Natural killer cell (primary cell): ENCODE measurements at regions not wholly inside any gene's neighbourhood (a gene's known extent, or its start where the extent isn't known, plus 50 kb on each side); places are given as distances from the start of the nearest gene placed in this dataset.
A peak's percentile ranks its signal among the peaks of the same experiment; 100 is the strongest.

Experiments
- ATAC-seq, 3 donors: fragments of 150-1000 bp in 2 of 3; fragments of 200-7000 bp in 1 of 3; cut with Tn5 transposase; 1 replicate in 1 of 3; 2 replicates in 2 of 3; pipeline ENCODE4 v1.10.0; 2021; ENCODE audit warnings: mild to moderate bottlenecking in 2 of 3, moderate library complexity in 2 of 3
- DNase-seq, 2 donors: peaks; one replicate each; pipeline versions ENCODE4 v3.0.0 to v3.0.0-alpha.2; 2013 to 2021; ENCODE audit warnings: mixed read lengths in 1 of 2
- H3K27ac ChIP-seq: one replicate; pipeline ENCODE4 v1.5.1; 2013; ENCODE audit warnings: mild to moderate bottlenecking, low read length
- H3K27me3 ChIP-seq: one replicate; pipeline ENCODE4 v1.6.1; 2013; ENCODE audit warnings: low read length; ENCODE audit not compliant: control insufficient read depth, insufficient read depth
- H3K36me3 ChIP-seq: one replicate; pipeline ENCODE4 v1.6.1; 2013; ENCODE audit warnings: low read length; ENCODE audit not compliant: control insufficient read depth, insufficient read depth
- H3K4me1 ChIP-seq: one replicate; pipeline ENCODE4 v1.6.1; 2013; ENCODE audit warnings: low read length; ENCODE audit not compliant: control insufficient read depth, insufficient read depth
- H3K4me3 ChIP-seq: one replicate; pipeline ENCODE4 v1.5.1; 2013; ENCODE audit warnings: low read length
- H3K9me3 ChIP-seq: one replicate; pipeline ENCODE4 v1.6.1; 2013; ENCODE audit warnings: low read length; ENCODE audit not compliant: control insufficient read depth, insufficient read depth
- H3K27ac Mint-ChIP-seq, 2 donors: one replicate each; pipeline ENCODE4 v1.8.0; 2022; ENCODE audit warnings: mild to moderate bottlenecking in 2 of 2, mixed read lengths in 2 of 2, moderate library complexity in 1 of 2
- H3K27me3 Mint-ChIP-seq, 2 donors: one replicate each; pipeline ENCODE4 v1.8.0; 2022; ENCODE audit warnings: low read depth in 2 of 2, mixed read lengths in 2 of 2
- H3K36me3 Mint-ChIP-seq: one replicate; pipeline ENCODE4 v1.8.0; 2022; ENCODE audit warnings: mixed read lengths
- H3K4me1 Mint-ChIP-seq, 2 donors: one replicate each; pipeline ENCODE4 v1.8.0; 2022; ENCODE audit warnings: mixed read lengths in 2 of 2
- H3K4me3 Mint-ChIP-seq: one replicate; pipeline ENCODE4 v1.8.0; 2022; ENCODE audit warnings: mild to moderate bottlenecking, moderate library complexity, mixed read lengths
- H3K9me3 Mint-ChIP-seq, 2 donors: one replicate each; pipeline ENCODE4 v1.8.0; 2022; ENCODE audit warnings: mixed read lengths in 2 of 2
- WGBS: methylation state at CpG from one replicate; pipeline ENCODE4 v1.1.7; 2013; ENCODE audit warnings: missing lambda C conversion rate; ENCODE audit not compliant: insufficient coverage; 5-methylcytosine and 5-hydroxymethylcytosine counted together
- intact Hi-C: fragments of 100-400 bp; cut with micrococcal nuclease; formaldehyde crosslinking; loops from one replicate; pipeline ENCODE4 v1.14.2; 2022
- TF ChIP-seq, protein P1 (sequence below): fragments of 200-600 bp; IDR thresholded peaks from one replicate; pipeline ENCODE4 v1.8.0; 2022; ENCODE audit warnings: antibody characterized with exemption

DNA sequence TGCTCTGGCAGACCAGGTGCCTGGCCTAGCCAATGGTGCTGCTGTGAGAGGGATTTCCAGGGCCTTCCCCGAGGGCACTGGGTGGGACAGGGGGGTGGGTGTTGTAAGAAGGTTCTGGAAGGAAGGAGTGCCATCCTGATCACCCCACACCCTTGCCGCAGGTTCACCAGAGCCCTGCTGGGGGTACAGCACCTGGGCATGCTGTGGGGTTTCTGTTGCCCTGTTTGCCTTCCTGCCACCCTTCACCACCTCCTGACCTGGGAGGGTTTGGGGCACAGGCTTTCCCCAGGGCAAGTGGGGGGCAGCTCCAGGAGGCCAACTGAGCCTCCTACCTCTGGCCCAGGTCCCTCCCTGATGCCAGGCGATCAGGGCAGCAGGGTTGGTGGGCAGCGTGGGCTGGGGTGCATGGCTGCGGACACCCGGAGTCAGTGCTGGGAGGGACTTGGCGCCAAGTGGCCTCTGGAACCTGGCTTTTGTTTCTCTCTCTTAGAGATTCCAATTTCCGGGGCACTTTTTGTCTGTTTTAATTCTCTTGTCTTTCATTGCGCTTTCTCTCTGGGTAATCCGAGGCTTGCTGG is 318.8 kb downstream of the PTPRU start:
- DNase-seq (no peak), ATAC-seq (no peak)
- Mint-ChIP-seq H3K4me3 (no peak overlapping the region), H3K27me3 (no peaks in the 10 kb centered on the region), H3K9me3 (no peaks in the 10 kb centered on the region), H3K27ac (no peak overlapping the region), H3K4me1 (no peaks in the 10 kb centered on the region), H3K36me3 (no peaks in the 10 kb centered on the region)
- intact Hi-C loops = no loop called here
- WGBS = 53% methylated on average over 10 of the region's 10 CpGs
- TF ChIP-seq, protein P1, sequence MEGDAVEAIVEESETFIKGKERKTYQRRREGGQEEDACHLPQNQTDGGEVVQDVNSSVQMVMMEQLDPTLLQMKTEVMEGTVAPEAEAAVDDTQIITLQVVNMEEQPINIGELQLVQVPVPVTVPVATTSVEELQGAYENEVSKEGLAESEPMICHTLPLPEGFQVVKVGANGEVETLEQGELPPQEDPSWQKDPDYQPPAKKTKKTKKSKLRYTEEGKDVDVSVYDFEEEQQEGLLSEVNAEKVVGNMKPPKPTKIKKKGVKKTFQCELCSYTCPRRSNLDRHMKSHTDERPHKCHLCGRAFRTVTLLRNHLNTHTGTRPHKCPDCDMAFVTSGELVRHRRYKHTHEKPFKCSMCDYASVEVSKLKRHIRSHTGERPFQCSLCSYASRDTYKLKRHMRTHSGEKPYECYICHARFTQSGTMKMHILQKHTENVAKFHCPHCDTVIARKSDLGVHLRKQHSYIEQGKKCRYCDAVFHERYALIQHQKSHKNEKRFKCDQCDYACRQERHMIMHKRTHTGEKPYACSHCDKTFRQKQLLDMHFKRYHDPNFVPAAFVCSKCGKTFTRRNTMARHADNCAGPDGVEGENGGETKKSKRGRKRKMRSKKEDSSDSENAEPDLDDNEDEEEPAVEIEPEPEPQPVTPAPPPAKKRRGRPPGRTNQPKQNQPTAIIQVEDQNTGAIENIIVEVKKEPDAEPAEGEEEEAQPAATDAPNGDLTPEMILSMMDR = no peak
- Histone ChIP-seq H3K4me3 (no peak overlapping the region), H3K4me1 (no peaks in the 10 kb centered on the region), H3K9me3 (no peaks in the 10 kb centered on the region), H3K36me3 (no peaks in the 10 kb centered on the region), H3K27ac (no peak overlapping the region), H3K27me3 (no peaks in the 10 kb centered on the region)

DNA sequence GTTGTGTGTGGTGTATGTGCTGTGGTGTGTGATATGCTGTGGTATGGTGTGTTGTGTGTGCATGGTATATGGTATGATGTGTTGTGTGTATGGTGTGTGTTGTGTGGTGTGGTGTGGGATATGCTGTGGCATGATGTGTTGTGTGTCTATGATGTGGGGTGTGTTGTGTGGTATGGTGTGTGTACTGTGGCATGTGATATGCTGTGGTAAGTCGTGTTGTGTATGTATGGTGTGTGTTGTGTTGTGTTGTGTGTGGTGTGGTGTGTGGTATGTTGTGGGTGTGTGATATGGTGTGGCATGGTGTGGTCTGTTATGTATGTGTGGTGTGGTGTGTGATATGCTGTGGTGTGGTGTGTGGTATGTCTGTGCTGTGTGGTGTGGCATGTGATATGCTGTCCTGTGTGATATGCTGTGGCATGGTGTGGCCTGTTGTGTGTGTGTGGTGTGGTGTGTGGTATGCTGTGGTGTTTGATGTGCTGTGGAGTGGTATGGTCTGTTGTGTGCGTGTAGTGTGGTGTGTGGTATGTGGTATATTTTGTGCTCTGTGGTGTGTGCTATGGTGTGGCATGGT is 318.0 kb downstream of the PTPRU start:
- DNase-seq (no peak), ATAC-seq (peak in 1 of 3 donors; percentile 16)
- Mint-ChIP-seq H3K27me3 (peaks cover 0 to 2% of the 10 kb centered on the region in 2 donors), H3K9me3 (no peaks in the 10 kb centered on the region), H3K4me1 (no peaks in the 10 kb centered on the region), H3K27ac (no peak overlapping the region), H3K4me3 (no peak overlapping the region), H3K36me3 (no peaks in the 10 kb centered on the region)
- no peaks in the 10 kb centered on the region for H3K9me3 ChIP-seq
- H3K36me3 ChIP-seq = no peaks in the 10 kb centered on the region
- H3K27me3 ChIP-seq = no peaks in the 10 kb centered on the region
- no peak overlapping the region for H3K27ac ChIP-seq
- intact Hi-C loops = no loop called here
- TF ChIP-seq, protein P1 = no peak
- WGBS = 94% methylated on average over 2 of the region's 2 CpGs
- H3K4me1 ChIP-seq = no peaks in the 10 kb centered on the region
- H3K4me3 ChIP-seq = no peak overlapping the region

DNA sequence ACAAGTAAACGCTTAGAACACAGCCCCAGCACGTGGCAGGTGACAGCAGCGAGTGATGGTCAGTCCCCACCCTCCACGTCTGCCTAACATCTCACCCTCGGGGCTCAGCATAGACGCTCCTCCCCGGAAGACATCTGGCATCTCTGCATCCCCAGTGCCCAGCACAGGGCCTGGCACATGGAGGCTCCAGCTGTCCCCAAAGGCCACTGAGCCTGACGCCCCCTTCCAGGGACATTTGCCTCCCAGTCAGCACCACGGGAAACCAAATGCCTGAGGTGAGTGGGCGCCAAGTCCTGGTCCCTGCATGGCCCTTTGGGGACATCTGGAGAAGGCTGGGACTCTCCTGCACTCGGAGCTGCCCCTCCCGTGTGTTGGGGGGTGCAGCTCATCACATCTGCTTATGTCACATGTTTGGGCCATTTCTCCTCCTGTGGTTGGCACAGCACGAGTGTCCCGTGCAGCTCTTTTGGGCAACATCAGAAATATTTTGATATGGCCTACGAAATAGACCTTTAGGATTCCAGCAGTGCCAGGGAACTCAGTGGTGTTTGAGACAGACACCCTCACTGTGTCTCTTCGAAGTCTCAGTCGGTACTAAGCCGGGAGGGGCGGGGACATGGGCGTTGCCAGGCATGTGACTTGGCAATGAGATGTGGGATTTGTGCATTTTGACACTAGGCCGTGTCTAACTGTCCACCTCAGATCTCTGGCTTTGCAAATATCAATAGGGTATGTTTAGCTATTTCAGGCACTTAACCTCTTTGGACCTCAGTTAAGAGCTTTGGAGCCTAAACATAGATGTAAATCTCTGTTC is 315.0 kb downstream of the PTPRU start:
- TF ChIP-seq, protein P1 = no peak
- Histone ChIP-seq H3K27ac (no peak overlapping the region), H3K27me3 (no peaks in the 10 kb centered on the region), H3K4me1 (no peaks in the 10 kb centered on the region), H3K9me3 (no peaks in the 10 kb centered on the region), H3K36me3 (no peaks in the 10 kb centered on the region), H3K4me3 (no peak overlapping the region)
- WGBS = 87% methylated on average over 21 of the region's 21 CpGs
- Mint-ChIP-seq H3K4me1 (no peaks in the 10 kb centered on the region), H3K9me3 (no peaks in the 10 kb centered on the region), H3K4me3 (no peak overlapping the region), H3K36me3 (no peaks in the 10 kb centered on the region), H3K27me3 (peaks cover 0 to 2% of the 10 kb centered on the region in 2 donors), H3K27ac (no peak overlapping the region)
- no peak for ATAC-seq
- intact Hi-C loops = no loop called here
- DNase-seq = no peak
